GM13977 (cell line): ENCODE measurements at regions not wholly inside any gene's neighbourhood (a gene's known extent, or its start where the extent isn't known, plus 50 kb on each side); places are given as distances from the start of the nearest gene placed in this dataset.
"Not testable (repeated sequence)": the region's sequence is repeated elsewhere in the genome, so short reads cannot be mapped to it uniquely, and the experiment has no call there.

Source experiments
- DNase-seq: peaks from one replicate; pipeline ENCODE4 v3.0.0; 2012; ENCODE audit warnings: low spot score
- in situ Hi-C: fragments of 300-500 bp; cut with MboI; formaldehyde crosslinking; loops from one replicate; pipeline ENCODE4 v1.12.0; 2022; ENCODE audit warnings: low sequenced_read_pairs, low pct_unique_long_range_greater_than_20kb, mixed read lengths, inconsistent platforms; ENCODE audit not compliant: unreplicated experiment
- TF ChIP-seq, protein P1 (sequence below): IDR thresholded peaks from 2 replicates; pipeline ENCODE4 v1.5.1; 2012; ENCODE audit warnings: mild to moderate bottlenecking, control low read depth; ENCODE audit not compliant: insufficient read depth; ENCODE audit errors: extremely low read depth, missing control alignments

DNA sequence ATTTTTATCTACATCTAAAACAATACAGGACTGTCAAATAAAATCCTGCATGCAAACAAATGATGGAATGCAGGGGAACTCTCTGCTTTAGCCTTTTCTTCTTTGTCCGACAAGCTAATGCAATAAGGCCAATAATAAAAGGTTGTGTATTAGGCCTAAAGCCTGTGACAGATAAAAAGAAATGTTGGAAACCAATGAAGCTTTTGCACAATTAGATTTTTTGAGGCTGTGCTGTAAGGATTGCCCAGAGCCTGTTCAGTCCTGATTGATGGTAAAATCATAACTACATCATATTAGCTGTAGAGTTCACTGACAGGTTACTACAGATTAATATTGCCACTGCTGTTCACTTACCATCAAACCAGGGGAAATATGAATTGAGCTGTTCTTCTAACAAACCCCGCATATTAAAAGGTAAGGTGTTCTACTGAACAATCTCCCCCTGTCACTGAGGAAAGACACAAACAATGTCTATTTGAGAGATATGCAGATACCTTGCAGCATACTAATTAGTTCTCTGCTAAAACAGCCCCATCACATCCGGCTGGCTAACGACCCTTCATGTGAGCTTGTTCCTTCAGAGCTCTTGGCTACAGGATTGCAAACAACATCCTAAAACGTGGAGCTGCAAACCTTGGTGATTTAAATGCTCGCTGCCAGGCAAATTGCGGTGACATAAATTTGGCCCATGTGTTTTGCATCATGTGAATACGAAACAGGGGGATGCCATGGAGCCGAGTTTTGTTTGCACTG lies 305.4 kb downstream of the MTX2 start:
- in situ Hi-C loops: no loop called here

DNA sequence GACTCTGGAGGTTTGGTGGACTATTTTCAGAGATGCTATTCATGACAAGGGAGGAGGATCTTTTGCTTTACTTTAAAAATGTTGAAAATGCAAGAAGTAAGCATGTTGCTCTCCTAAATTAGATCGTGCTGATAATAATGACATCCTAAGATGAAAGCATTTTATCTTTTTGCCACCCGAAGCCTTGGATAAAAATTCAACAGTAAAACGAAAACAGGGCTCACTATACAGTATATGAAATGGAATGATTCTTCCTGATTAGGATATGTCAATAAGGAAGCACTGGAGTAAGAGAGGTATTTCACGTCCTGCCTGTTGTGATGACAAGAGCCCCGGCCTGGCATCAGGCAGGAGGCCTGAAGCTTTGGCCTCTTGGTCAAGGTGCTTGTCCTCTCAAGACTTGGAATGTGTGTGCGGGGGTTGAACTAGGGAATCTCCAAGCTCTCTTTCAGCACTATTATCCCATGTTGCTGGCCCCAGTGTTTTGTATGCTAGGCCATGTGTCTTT lies 306.0 kb downstream of the MTX2 start:
- TF ChIP-seq, protein P1, sequence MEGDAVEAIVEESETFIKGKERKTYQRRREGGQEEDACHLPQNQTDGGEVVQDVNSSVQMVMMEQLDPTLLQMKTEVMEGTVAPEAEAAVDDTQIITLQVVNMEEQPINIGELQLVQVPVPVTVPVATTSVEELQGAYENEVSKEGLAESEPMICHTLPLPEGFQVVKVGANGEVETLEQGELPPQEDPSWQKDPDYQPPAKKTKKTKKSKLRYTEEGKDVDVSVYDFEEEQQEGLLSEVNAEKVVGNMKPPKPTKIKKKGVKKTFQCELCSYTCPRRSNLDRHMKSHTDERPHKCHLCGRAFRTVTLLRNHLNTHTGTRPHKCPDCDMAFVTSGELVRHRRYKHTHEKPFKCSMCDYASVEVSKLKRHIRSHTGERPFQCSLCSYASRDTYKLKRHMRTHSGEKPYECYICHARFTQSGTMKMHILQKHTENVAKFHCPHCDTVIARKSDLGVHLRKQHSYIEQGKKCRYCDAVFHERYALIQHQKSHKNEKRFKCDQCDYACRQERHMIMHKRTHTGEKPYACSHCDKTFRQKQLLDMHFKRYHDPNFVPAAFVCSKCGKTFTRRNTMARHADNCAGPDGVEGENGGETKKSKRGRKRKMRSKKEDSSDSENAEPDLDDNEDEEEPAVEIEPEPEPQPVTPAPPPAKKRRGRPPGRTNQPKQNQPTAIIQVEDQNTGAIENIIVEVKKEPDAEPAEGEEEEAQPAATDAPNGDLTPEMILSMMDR: no peak
- in situ Hi-C loops: no loop called here
- no peak for DNase-seq

More for the DNA sequence above, 305.4 kb downstream of the MTX2 start:
- TF ChIP-seq, protein P1: no peak
- no peak for DNase-seq

DNA sequence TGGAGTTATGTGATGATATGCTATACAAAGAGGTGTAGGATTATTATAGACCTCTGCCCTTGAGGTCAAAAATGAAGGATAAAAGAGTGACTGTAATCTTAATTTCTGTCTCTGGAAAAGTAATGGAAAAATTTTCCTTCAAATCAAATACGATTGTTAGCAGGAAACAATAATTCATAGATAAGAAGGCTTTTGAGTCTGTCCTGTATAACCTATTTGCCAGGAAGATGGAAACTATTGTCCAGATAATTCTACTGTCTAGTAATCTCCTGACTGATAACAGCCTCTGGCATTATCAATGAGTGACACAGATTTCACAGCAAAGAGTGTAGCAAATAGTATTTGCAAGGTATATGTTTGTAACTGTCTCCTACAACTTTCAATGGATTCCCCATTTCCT lies 307.8 kb downstream of the MTX2 start:
- in situ Hi-C loops: no loop called here
- TF ChIP-seq, protein P1: no peak
- no peak for DNase-seq

DNA sequence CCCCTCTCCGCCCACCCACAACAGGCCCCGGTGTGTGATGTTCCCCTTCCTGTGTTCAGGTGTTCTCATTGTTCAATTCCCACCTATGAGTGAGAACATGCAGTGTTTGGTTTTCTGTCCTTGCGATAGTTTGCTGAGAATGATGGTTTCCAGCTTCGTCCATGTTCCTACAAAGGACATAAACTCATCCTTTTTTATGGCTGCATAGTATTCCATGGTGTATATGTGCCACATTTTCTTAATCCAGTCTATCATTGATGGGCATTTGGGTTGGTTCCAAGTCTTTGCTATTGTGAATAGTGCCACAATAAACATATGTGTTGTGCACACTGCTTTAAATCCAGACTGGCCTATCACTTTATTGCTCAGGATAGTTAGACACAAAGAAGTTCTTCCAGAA lies 309.1 kb downstream of the MTX2 start:
- in situ Hi-C loops, DNase-seq: not testable (repeated sequence)

DNA sequence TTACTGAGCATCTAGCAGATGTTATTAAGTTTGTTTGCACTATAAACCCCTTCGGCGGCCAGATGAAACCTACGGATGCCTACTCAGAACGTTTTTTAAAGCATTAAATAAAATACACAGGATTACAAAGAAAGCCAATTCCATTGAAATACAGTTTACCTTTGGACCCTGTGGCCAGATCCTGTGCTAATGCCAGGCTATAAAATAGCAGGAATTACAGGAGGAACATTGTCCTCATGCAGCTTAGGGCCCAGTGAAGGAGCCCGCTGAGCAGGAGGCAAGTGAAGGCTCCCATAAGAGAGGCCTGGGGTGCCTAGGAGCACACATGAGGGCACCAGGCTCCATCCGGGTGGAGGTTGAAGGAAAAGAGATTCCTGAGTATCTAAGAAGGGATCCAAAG lies 310.4 kb downstream of the MTX2 start:
- TF ChIP-seq, protein P1: no peak
- DNase-seq: no peak
- in situ Hi-C loops: no loop called here

DNA sequence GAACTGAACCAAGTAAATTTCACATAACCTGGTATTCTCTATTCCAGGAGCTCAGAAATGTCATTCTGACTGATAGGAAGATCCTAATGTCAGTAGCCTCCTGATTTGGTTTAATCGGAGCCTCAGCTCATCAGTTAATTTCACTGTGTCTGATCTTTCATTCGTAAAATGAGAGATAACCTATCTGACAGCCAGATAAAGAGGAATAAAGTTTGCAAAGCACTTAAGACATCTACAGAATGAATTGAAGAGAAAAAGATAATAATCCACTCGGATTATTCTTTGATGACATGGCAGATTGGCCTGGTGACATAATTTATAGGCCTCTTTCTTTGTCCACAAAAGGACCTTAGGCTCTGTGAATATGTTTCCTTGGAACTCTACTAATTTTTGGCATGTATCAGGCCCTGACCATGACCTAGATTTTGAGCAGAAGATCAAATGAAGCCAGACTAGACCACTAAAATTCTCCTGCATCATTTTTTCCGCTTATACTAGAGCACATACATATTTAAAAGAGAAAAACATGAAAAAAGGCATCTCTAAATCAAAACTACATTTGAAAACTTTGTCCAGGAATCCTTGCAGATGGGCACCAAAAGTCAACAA lies 312.4 kb downstream of the MTX2 start:
- DNase-seq: no peak
- TF ChIP-seq, protein P1: no peak
- in situ Hi-C loops: no loop called here

DNA sequence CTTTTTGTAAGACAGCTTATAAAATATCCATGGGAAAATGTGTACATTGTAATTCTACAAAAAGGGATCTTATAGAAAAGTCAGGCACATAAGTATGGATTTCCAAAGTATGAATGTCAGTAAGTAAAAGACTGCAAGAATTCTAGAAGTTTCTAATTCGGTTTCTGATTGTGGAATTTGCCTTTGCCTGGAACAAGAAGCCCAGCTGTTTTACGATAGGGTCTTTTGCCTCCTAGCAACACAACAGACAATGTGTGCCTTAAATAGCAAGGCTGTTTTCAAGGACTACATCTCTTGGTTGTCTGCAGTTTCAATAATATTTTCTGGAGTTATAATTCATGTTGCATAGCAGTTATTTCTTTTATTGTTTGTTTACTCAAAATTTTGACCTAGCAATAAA lies 312.9 kb downstream of the MTX2 start:
- in situ Hi-C loops: no loop called here
- DNase-seq: no peak
- TF ChIP-seq, protein P1: no peak
